Sigmoid colon (tissue), 6 donors: ENCODE measurements at regions not wholly inside any gene's neighbourhood (a gene's known extent, or its start where the extent isn't known, plus 50 kb on each side); places are given as distances from the start of the nearest gene placed in this dataset.

Experiments
- DNase-seq: peaks from one replicate; pipeline ENCODE4 v3.0.0-alpha.2; 2019
- H3K27ac ChIP-seq, 4 donors: fragments of 200-600 bp; sonication (generic); one replicate each; pipeline ENCODE4 v1.5.1; 2016 to 2019; ENCODE audit warnings: mild to moderate bottlenecking in 1 of 4
- H3K27me3 ChIP-seq, 3 donors: fragments of 200-600 bp; sonication (generic); one replicate each; pipeline ENCODE4 v1.5.1; 2019; ENCODE audit warnings: mild to moderate bottlenecking in 1 of 3
- H3K36me3 ChIP-seq, 4 donors: fragments of 200-600 bp; sonication (generic); one replicate each; pipeline ENCODE4 v1.5.1; 2016 to 2019
- H3K4me1 ChIP-seq, 4 donors: fragments of 200-600 bp; sonication (generic); one replicate each; pipeline ENCODE4 v1.5.1; 2017 to 2019
- H3K4me3 ChIP-seq, 4 donors: fragments of 200-600 bp; sonication (generic); one replicate each; pipeline ENCODE4 v1.5.1; 2017 to 2019; ENCODE audit warnings: mild to moderate bottlenecking in 2 of 4, moderate library complexity in 1 of 4
- H3K9me3 ChIP-seq, 4 donors: fragments of 200-600 bp in 3 of 4; sonication (generic) in 3 of 4; one replicate each; pipeline versions ENCODE4 v1.5.1 to v1.6.1; 2013 to 2019
- CTCF ChIP-seq, 4 experiments: fragments of 450-650 bp in 3 of 4; fragments of 200-600 bp in 1 of 4; IDR thresholded peaks; one replicate each; pipeline ENCODE4 v1.5.1; 2016 to 2019; ENCODE audit warnings: antibody characterized with exemption in 4 of 4, mild to moderate bottlenecking in 3 of 4, moderate library complexity in 2 of 4
- EP300 ChIP-seq, 4 donors: sonication (generic); formaldehyde crosslinking; IDR thresholded peaks; one replicate each; pipeline ENCODE4 v1.6.1; 2017; ENCODE audit warnings: antibody characterized with exemption in 4 of 4
- POLR2A ChIP-seq, 2 donors: fragments of 450-650 bp; IDR thresholded peaks; one replicate each; pipeline ENCODE4 v1.6.1; 2016; ENCODE audit warnings: antibody characterized with exemption in 2 of 2, mild to moderate bottlenecking in 2 of 2, moderate library complexity in 2 of 2
- POLR2AphosphoS5 ChIP-seq, 4 donors: sonication (generic); formaldehyde crosslinking; IDR thresholded peaks; one replicate each; pipeline ENCODE4 v1.6.1; 2017; ENCODE audit warnings: antibody characterized with exemption in 4 of 4
- WGBS, 2 donors: extraction: QIAGEN DNeasy Blood & Tissue Kit; methylation state at CpG; one replicate each; pipeline ENCODE4 v1.1.7; 2013; 5-methylcytosine and 5-hydroxymethylcytosine counted together
- intact Hi-C: fragments of 100-400 bp; cut with DNase I; formaldehyde crosslinking; loops from one replicate; pipeline ENCODE4 v1.15.1; 2023
- donor health status: healthy with polysubstance abuse.
- donor health status: healthy.

- H3K27ac ChIP-seq, result peak overlapping the region in 3 of 4 donors; percentile 64 to 79 (median 68)
- TF ChIP-seq POLR2A (IDR thresholded peaks at IDR 0.05) (no peak), POLR2AphosphoS5 (IDR thresholded peaks at IDR 0.05) (no peak), CTCF (IDR thresholded peaks at IDR 0.05) (no peak), EP300 (IDR thresholded peaks at IDR 0.05) (no peak)
- peaks cover 0 to 31% (median 26%) of the 10 kb centered on the region in 4 donors for H3K4me1 ChIP-seq
- no peaks in the 10 kb centered on the region for H3K9me3 ChIP-seq
- H3K36me3 ChIP-seq, result no peaks in the 10 kb centered on the region
- WGBS, 2 donors, result 76 to 91% methylated on average over 4 of the region's 4 CpGs
- intact Hi-C loops, result no loop called here
- H3K27me3 ChIP-seq, result no peaks in the 10 kb centered on the region
- no peak for DNase-seq
- H3K4me3 ChIP-seq, result no peak overlapping the region
These were observed 69.8 kb upstream of the NCOR2 start for GRCh38 chr12:124637163-124637562.

- WGBS, 2 donors, result 30 to 56% methylated on average over 10 of the region's 10 CpGs
- intact Hi-C loops, result no loop called here
These were observed 68.9 kb upstream of the NCOR2 start for GRCh38 chr12:124636138-124636978.

GRCh38 chr12:124635316-124635715 is 67.9 kb upstream of the NCOR2 start:
- H3K4me1 ChIP-seq, result peaks cover 0 to 31% (median 26%) of the 10 kb centered on the region in 4 donors
- H3K36me3 ChIP-seq, result no peaks in the 10 kb centered on the region
- H3K4me3 ChIP-seq, result no peak overlapping the region
- no peak for DNase-seq
- H3K9me3 ChIP-seq, result no peaks in the 10 kb centered on the region
- no peaks in the 10 kb centered on the region for H3K27me3 ChIP-seq
- intact Hi-C loops, result no loop called here
- TF ChIP-seq POLR2AphosphoS5 (IDR thresholded peaks at IDR 0.05), result no peak
- TF ChIP-seq POLR2A (IDR thresholded peaks at IDR 0.05), result no peak
- no peak for TF ChIP-seq CTCF (IDR thresholded peaks at IDR 0.05)
- no peak for TF ChIP-seq EP300 (IDR thresholded peaks at IDR 0.05)
- peak overlapping the region in 2 of 4 donors; percentile 64 to 79 for H3K27ac ChIP-seq
- WGBS, 2 donors, result 83 to 93% methylated on average over 7 of the region's 7 CpGs

More at GRCh38 chr12:124636138-124636978, 68.9 kb upstream of the NCOR2 start:
- Histone ChIP-seq H3K27ac (peak overlapping the region in 3 of 4 donors; percentile 64 to 79 (median 68)), H3K36me3 (no peaks in the 10 kb centered on the region), H3K9me3 (no peaks in the 10 kb centered on the region), H3K4me3 (no peak overlapping the region), H3K4me1 (peaks cover 0 to 31% (median 26%) of the 10 kb centered on the region in 4 donors), H3K27me3 (no peaks in the 10 kb centered on the region)
- DNase-seq, result peak; percentile 88
- TF ChIP-seq POLR2AphosphoS5 (IDR thresholded peaks at IDR 0.05), result peak in 3 of 4 donors; percentile 33 to 86 (median 34)
- TF ChIP-seq CTCF (IDR thresholded peaks at IDR 0.05), result no peak
- TF ChIP-seq EP300 (IDR thresholded peaks at IDR 0.05), result peak in 1 of 4 donors; percentile 69
- no peak for TF ChIP-seq POLR2A (IDR thresholded peaks at IDR 0.05)

- Histone ChIP-seq H3K27ac (no peak overlapping the region), H3K4me3 (no peak overlapping the region), H3K4me1 (peaks cover 0 to 21% (median 17%) of the 10 kb centered on the region in 4 donors), H3K36me3 (no peaks in the 10 kb centered on the region), H3K9me3 (no peaks in the 10 kb centered on the region), H3K27me3 (no peaks in the 10 kb centered on the region)
- 57 to 67% methylated on average over 17 of the region's 17 CpGs for WGBS, 2 donors
- DNase-seq, result no peak
- intact Hi-C loops, result no loop called here
- no peak for TF ChIP-seq EP300 (IDR thresholded peaks at IDR 0.05)
- TF ChIP-seq POLR2AphosphoS5 (IDR thresholded peaks at IDR 0.05), result no peak
- TF ChIP-seq POLR2A (IDR thresholded peaks at IDR 0.05), result no peak
- no peak for TF ChIP-seq CTCF (IDR thresholded peaks at IDR 0.05)
These were observed 66.3 kb upstream of the NCOR2 start for GRCh38 chr12:124633365-124634362.
